K562 (cell line): ENCODE measurements at regions not wholly inside any gene's neighbourhood (a gene's known extent, or its start where the extent isn't known, plus 50 kb on each side); places are given as distances from the start of the nearest gene placed in this dataset.
"Not testable (repeated sequence)": the region's sequence is repeated elsewhere in the genome, so short reads cannot be mapped to it uniquely, and the experiment has no call there.

Source experiments
- ASH1L ChIP-seq: fragments of 450-650 bp; IDR thresholded peaks from 2 replicates; pipeline ENCODE4 v1.6.1; 2018; ENCODE audit warnings: borderline replicate concordance, mild to moderate bottlenecking, low read depth; ENCODE audit not compliant: partially characterized antibody
- C11orf30 ChIP-seq: fragments of 450-650 bp; IDR thresholded peaks from 2 replicates; pipeline ENCODE4 v1.6.1; 2016; ENCODE audit warnings: low read depth, mild to moderate bottlenecking
- CC2D1A ChIP-seq: fragments of 450-650 bp; IDR thresholded peaks from 2 replicates; pipeline ENCODE4 v1.6.1; 2017; ENCODE audit warnings: mild to moderate bottlenecking
- FOXA3 ChIP-seq, 2 experiments: fragments of 450-650 bp in 1 of 2; sonication (generic) in 1 of 2; formaldehyde crosslinking; IDR thresholded peaks in 1 of 2; conservative IDR thresholded peaks in 1 of 2; 2 replicates each; pipeline versions ENCODE4 v1.4.0 to v1.8.0; 2020 to 2022; ENCODE audit warnings: mild to moderate bottlenecking in 2 of 2, missing genetic modification reagents in 1 of 2
- FOXM1 ChIP-seq, 2 experiments: fragments of 450-650 bp in 1 of 2; sonication (generic) in 1 of 2; formaldehyde crosslinking in 1 of 2; IDR thresholded peaks; 2 replicates each; pipeline versions ENCODE4 v1.6.1 to v1.9.0; 2017 to 2022; ENCODE audit warnings: low read depth in 2 of 2, mild to moderate bottlenecking in 2 of 2, missing genetic modification reagents in 1 of 2, moderate library complexity in 1 of 2
- MAFG ChIP-seq: fragments of 450-650 bp; conservative IDR thresholded peaks from 2 replicates; pipeline ENCODE4 v1.6.1; 2016; ENCODE audit warnings: missing genetic modification characterization, missing compliant biosample characterization
- MBD2 ChIP-seq: sonication (generic); IDR thresholded peaks from 2 replicates; pipeline ENCODE4 v1.6.1; 2016; ENCODE audit warnings: low read depth, borderline replicate concordance
- MEIS2 ChIP-seq: fragments of 450-650 bp; IDR thresholded peaks from 2 replicates; pipeline ENCODE4 v1.6.1; 2014; ENCODE audit warnings: mild to moderate bottlenecking; ENCODE audit not compliant: partially characterized antibody
- MYBL2 ChIP-seq, 2 experiments: fragments of 450-650 bp in 1 of 2; sonication (generic) in 1 of 2; formaldehyde crosslinking in 1 of 2; IDR thresholded peaks; 2 replicates each; pipeline versions ENCODE4 v1.6.1 to v1.8.1; 2017 to 2022; ENCODE audit warnings: borderline replicate concordance in 1 of 2, inconsistent platforms in 1 of 2, low read depth in 1 of 2, mild to moderate bottlenecking in 1 of 2, missing genetic modification reagents in 1 of 2, moderate library complexity in 1 of 2
- NFYB ChIP-seq: IDR thresholded peaks from 2 replicates; pipeline ENCODE4 v1.6.1; 2011; ENCODE audit warnings: mild to moderate bottlenecking, moderate library complexity; ENCODE audit not compliant: insufficient read length; ENCODE audit errors: extremely low read depth
- SP1 ChIP-seq: sonication (generic); formaldehyde crosslinking; IDR thresholded peaks from 2 replicates; pipeline ENCODE4 v1.8.1; 2022; ENCODE audit warnings: mild to moderate bottlenecking, missing genetic modification reagents
- ZNF316 ChIP-seq: fragments of 450-650 bp; IDR thresholded peaks from 2 replicates; pipeline ENCODE4 v1.6.1; 2016
- TF ChIP-seq, protein P1 (sequence below): fragments of 450-650 bp; IDR thresholded peaks from 2 replicates; pipeline ENCODE4 v1.6.1; 2016; ENCODE audit warnings: mild to moderate bottlenecking

DNA sequence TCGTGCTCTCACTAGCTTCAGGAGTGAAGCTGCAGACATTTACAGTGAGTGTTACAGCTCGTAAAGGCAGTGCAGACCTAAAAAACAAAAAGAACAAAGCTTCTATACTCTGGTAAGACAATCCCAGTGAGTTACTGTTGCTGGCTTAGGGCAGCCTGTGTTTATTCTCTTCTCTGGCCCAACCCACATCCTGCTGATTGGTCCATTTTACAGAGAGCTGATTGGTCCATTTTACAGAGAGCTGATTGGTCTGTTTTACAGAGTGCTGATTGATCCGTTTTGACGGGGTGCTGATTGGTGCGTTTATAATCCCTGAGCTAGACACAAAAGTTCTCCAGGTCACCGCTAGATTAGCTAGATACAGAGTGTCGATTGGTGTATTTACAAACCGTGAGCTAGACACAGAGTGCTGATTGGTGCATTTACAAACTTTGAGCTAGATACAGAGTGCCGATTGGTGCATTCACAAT lies 158.0 kb downstream of the KLRB1 start (continued):
- TF ChIP-seq FOXM1 (IDR thresholded peaks at IDR 0.05; ENCODE audit: low read depth): peak; percentile 54; the same call in 1 of the 2 replicates
- TF ChIP-seq FOXM1 (CRISPR knock-in tag; IDR thresholded peaks at IDR 0.05; ENCODE audit: low read depth); MYBL2 (CRISPR knock-in tag; IDR thresholded peaks at IDR 0.05; ENCODE audit: borderline replicate concordance): not testable (repeated sequence)
- peak; percentile 91 for TF ChIP-seq CC2D1A
- peak; percentile 39 for TF ChIP-seq MAFG (tag)
- peak; percentile 76 for TF ChIP-seq MEIS2
- peak; percentile 58 for TF ChIP-seq C11orf30
- TF ChIP-seq NFYB: peak; percentile 82
- 0 out of 2 replicates have a peak, but pooled peaks have one; percentile 25 for TF ChIP-seq SP1 (CRISPR knock-in tag)
- TF ChIP-seq MYBL2 (IDR thresholded peaks at IDR 0.05; ENCODE audit: low read depth): peak; percentile 18; the same call in 1 of the 2 replicates
- TF ChIP-seq FOXA3 (CRISPR knock-in tag; conservative IDR thresholded peaks at IDR 0.05 in 1 of 2, IDR thresholded peaks at IDR 0.05 in 1 of 2): peak in 1 of 2 experiments; percentile 84; a peak in 1 of 4 replicates
- peak; percentile 85 for TF ChIP-seq ZNF316
- TF ChIP-seq MBD2: 0 out of 2 replicates have a peak, but pooled peaks have one; percentile 22
- peak; percentile 68 for TF ChIP-seq ASH1L
- TF ChIP-seq, protein P1, sequence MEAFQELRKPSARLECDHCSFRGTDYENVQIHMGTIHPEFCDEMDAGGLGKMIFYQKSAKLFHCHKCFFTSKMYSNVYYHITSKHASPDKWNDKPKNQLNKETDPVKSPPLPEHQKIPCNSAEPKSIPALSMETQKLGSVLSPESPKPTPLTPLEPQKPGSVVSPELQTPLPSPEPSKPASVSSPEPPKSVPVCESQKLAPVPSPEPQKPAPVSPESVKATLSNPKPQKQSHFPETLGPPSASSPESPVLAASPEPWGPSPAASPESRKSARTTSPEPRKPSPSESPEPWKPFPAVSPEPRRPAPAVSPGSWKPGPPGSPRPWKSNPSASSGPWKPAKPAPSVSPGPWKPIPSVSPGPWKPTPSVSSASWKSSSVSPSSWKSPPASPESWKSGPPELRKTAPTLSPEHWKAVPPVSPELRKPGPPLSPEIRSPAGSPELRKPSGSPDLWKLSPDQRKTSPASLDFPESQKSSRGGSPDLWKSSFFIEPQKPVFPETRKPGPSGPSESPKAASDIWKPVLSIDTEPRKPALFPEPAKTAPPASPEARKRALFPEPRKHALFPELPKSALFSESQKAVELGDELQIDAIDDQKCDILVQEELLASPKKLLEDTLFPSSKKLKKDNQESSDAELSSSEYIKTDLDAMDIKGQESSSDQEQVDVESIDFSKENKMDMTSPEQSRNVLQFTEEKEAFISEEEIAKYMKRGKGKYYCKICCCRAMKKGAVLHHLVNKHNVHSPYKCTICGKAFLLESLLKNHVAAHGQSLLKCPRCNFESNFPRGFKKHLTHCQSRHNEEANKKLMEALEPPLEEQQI: peak; percentile 91
